ENCODE measurements at regions not wholly inside any gene's neighbourhood (a gene's known extent, or its start where the extent isn't known, plus 50 kb on each side); places are given as distances from the start of the nearest gene placed in this dataset.
"Not testable (repeated sequence)": the region's sequence is repeated elsewhere in the genome, so short reads cannot be mapped to it uniquely, and the experiment has no call there.

DNA sequence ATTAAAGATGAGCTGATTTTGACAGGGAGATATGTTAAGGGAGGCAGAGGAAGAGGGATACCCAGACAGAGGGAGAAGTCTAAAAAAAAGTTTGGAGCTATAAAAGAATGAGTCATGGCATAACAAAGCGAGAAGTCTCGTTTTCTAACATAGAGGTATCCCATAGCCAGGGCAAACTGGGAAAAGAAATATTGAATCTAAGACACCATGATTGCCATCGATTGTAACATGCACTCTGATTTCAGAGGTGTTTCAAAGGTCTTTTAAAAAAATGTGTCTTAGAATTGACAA is 110.7 kb downstream of the MDH1 start:
- intact Hi-C loops (cut with DNase I; ENCODE audit: low total_unique reads) (no loop called here), in situ Hi-C loops (cut with MboI; ENCODE audit: low pct_ligation_motif_present in 1 of 4, low pct_unique_long_range_greater_than_20kb in 1 of 4, low sequenced_read_pairs in 3 of 4) (loop anchor here (10.0 to 25.0 kb wide), 4 partner anchors 155 to 185 kb away; no protein-coding TSS in a partner anchor)
- Histone ChIP-seq H3K27me3 (no peaks in the 10 kb centered on the region), H3K4me1 (peaks cover 0 to 15% (median 2%) of the 10 kb centered on the region in 4 donors), H3K4me3 (no peak overlapping the region), H3K36me3 (no peaks in the 10 kb centered on the region), H3K9me3 (no peaks in the 10 kb centered on the region), H3K27ac (peak overlapping the region; percentile 5 to 66 (median 34))
- 70 to 72% methylated on average over 3 of the region's 3 CpGs for WGBS, 2 donors (ENCODE audit: low coverage in 1 of 2)
- no peak for DNase-seq
- no peak for TF ChIP-seq EP300 (IDR thresholded peaks at IDR 0.05; ENCODE audit: low read depth)
- TF ChIP-seq POLR2AphosphoS5 (IDR thresholded peaks at IDR 0.05) = no peak
- TF ChIP-seq, protein P1, sequence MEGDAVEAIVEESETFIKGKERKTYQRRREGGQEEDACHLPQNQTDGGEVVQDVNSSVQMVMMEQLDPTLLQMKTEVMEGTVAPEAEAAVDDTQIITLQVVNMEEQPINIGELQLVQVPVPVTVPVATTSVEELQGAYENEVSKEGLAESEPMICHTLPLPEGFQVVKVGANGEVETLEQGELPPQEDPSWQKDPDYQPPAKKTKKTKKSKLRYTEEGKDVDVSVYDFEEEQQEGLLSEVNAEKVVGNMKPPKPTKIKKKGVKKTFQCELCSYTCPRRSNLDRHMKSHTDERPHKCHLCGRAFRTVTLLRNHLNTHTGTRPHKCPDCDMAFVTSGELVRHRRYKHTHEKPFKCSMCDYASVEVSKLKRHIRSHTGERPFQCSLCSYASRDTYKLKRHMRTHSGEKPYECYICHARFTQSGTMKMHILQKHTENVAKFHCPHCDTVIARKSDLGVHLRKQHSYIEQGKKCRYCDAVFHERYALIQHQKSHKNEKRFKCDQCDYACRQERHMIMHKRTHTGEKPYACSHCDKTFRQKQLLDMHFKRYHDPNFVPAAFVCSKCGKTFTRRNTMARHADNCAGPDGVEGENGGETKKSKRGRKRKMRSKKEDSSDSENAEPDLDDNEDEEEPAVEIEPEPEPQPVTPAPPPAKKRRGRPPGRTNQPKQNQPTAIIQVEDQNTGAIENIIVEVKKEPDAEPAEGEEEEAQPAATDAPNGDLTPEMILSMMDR (IDR thresholded peaks at IDR 0.05) = no peak
- TF ChIP-seq POLR2A (IDR thresholded peaks at IDR 0.05) = no peak

DNA sequence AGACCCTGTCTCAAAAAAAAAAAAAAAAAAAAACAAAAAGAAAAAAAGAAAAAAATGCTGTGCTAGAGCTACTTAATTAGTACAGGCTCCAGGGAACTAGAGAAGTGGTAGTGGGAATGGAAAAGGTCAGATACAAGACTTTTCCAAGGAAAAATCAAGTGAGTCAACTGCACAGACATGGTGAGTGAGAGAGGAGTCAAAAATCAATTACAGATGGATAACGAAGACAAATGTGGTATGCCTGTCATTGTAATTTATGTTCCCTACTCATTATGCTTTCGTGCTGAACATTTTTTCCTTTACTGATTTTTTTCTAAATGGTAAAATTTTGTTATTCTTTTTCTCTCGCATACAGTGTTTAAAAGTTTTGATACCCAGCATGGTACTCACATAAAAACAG is 111.5 kb downstream of the MDH1 start:
- peaks cover 0 to 15% (median 2%) of the 10 kb centered on the region in 4 donors for H3K4me1 ChIP-seq
- TF ChIP-seq, protein P1 (IDR thresholded peaks at IDR 0.05) = no peak
- no peak for TF ChIP-seq POLR2A (IDR thresholded peaks at IDR 0.05)
- no peak for TF ChIP-seq EP300 (IDR thresholded peaks at IDR 0.05; ENCODE audit: low read depth)
- no peak for TF ChIP-seq POLR2AphosphoS5 (IDR thresholded peaks at IDR 0.05)
- no peaks in the 10 kb centered on the region for H3K36me3 ChIP-seq
- intact Hi-C loops (cut with DNase I; ENCODE audit: low total_unique reads) = no loop called here
- H3K27me3 ChIP-seq = no peaks in the 10 kb centered on the region
- H3K27ac ChIP-seq = no peak overlapping the region
- WGBS, 2 donors (ENCODE audit: low coverage in 1 of 2) = 85% methylated on average over 3 of the region's 3 CpGs
- no peak for DNase-seq
- H3K9me3 ChIP-seq = no peaks in the 10 kb centered on the region
- in situ Hi-C loops (cut with MboI; ENCODE audit: low pct_ligation_motif_present in 1 of 4, low pct_unique_long_range_greater_than_20kb in 1 of 4, low sequenced_read_pairs in 3 of 4) = no loop called here
- H3K4me3 ChIP-seq = no peak overlapping the region

DNA sequence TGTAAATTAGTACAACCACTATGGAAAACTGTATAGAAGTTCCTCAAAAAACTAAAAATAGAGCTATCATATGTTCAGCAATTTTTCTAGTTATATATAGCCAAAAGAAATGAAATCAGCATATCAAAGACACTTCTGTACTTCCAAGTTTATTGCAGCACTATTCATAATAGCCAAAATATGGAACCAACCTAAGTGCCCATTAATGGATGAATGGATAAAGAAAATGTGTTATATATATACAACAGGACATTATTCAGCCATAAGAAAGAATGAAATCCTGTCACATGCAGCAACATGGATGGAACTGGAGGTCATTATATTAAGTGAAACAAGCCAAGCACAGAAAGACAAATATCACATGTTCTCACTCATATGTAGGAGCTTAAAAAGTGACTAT is 112.6 kb downstream of the MDH1 start:
- H3K27ac ChIP-seq = no peak overlapping the region
- no peak for TF ChIP-seq POLR2A (IDR thresholded peaks at IDR 0.05)
- TF ChIP-seq EP300 (IDR thresholded peaks at IDR 0.05; ENCODE audit: low read depth) = no peak
- no peak for TF ChIP-seq POLR2AphosphoS5 (IDR thresholded peaks at IDR 0.05)
- TF ChIP-seq, protein P1 (IDR thresholded peaks at IDR 0.05) = no peak
- intact Hi-C loops (cut with DNase I; ENCODE audit: low total_unique reads) = no loop called here
- no peak for DNase-seq
- peaks cover 0 to 15% (median 2%) of the 10 kb centered on the region in 4 donors for H3K4me1 ChIP-seq
- in situ Hi-C loops (cut with MboI; ENCODE audit: low pct_ligation_motif_present in 1 of 4, low pct_unique_long_range_greater_than_20kb in 1 of 4, low sequenced_read_pairs in 3 of 4) = no loop called here
- no peaks in the 10 kb centered on the region for H3K9me3 ChIP-seq
- no peaks in the 10 kb centered on the region for H3K36me3 ChIP-seq
- H3K27me3 ChIP-seq = no peaks in the 10 kb centered on the region
- no peak overlapping the region for H3K4me3 ChIP-seq

DNA sequence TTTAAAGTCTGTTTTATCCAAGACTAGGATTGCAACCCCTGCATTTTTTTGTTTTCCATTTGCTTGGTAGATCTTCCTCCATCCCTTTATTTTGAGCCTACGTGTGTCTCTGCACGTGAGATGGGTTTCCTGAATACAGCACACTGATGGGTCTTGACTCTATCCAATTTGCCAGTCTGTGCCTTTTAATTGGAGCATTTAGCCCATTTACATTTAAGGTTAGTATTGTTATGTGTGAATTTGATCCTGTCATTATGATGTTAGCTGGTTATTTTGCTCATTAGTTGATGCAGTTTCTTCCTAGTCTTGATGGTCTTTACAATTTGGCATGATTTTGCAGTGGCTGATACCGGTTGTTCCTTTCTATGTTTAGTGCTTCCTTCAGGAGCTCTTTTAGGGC is 117.3 kb downstream of the MDH1 start:
- DNase-seq; H3K27ac ChIP-seq; H3K4me1 ChIP-seq; H3K9me3 ChIP-seq; in situ Hi-C loops (cut with MboI; ENCODE audit: low pct_ligation_motif_present in 1 of 4, low pct_unique_long_range_greater_than_20kb in 1 of 4, low sequenced_read_pairs in 3 of 4); H3K36me3 ChIP-seq; H3K27me3 ChIP-seq; intact Hi-C loops (cut with DNase I; ENCODE audit: low total_unique reads); H3K4me3 ChIP-seq: not testable (repeated sequence)
- WGBS, 2 donors (ENCODE audit: low coverage in 1 of 2) = 90 to 96% methylated on average over 2 to 3 of the region's 3 CpGs

DNA sequence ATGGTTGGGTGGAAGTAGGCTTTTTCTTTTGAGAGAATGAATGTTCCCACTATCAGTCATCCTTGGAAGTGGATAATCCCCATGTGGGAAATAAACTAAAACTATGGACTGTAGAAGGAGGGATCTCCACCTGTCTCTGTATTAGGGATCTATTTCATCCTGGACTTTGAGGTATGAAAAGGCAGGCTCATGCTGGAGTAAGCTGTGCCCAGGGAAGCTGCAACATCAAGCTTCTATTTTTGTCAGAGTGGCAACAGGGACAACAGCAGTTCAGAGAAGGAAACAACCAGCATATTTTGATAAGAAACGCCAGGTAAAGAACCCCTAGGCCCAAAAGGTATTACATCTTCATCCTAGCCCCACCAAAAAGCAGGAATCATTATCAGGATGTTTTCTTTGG is 122.0 kb downstream of the MDH1 start:
- H3K9me3 ChIP-seq = no peaks in the 10 kb centered on the region
- DNase-seq = no peak
- TF ChIP-seq EP300 (IDR thresholded peaks at IDR 0.05; ENCODE audit: low read depth) (no peak), POLR2A (IDR thresholded peaks at IDR 0.05) (no peak), POLR2AphosphoS5 (IDR thresholded peaks at IDR 0.05) (no peak)
- TF ChIP-seq, protein P1 (IDR thresholded peaks at IDR 0.05) = no peak
- no peaks in the 10 kb centered on the region for H3K4me1 ChIP-seq
- no peak overlapping the region for H3K27ac ChIP-seq
- in situ Hi-C loops (cut with MboI; ENCODE audit: low pct_ligation_motif_present in 1 of 4, low pct_unique_long_range_greater_than_20kb in 1 of 4, low sequenced_read_pairs in 3 of 4) (no loop called here), intact Hi-C loops (cut with DNase I; ENCODE audit: low total_unique reads) (no loop called here)
- WGBS, 2 donors (ENCODE audit: low coverage in 1 of 2) = 76 to 80% methylated on average over 1 of the region's 1 CpG
- no peaks in the 10 kb centered on the region for H3K27me3 ChIP-seq
- H3K4me3 ChIP-seq = no peak overlapping the region
- no peaks in the 10 kb centered on the region for H3K36me3 ChIP-seq
